ENCODE measurements at regions not wholly inside any gene's neighbourhood (a gene's known extent, or its start where the extent isn't known, plus 50 kb on each side); places are given as distances from the start of the nearest gene placed in this dataset.

DNA sequence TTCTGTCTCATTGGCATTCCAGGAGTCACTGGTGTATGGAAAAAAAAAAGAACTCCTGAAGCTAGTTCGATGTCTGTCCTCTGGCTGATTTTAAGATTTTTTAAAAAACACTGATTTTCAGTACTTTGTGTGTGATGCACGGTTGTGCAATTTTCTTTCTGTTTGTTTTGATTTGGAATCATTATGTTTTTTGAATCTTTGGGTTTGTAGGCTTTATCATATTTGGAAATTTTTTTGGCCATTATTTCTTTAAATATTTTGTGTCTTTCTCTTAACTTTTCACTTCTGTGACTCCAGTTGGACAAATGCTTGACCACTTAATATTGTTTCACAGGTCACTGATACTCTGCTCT, 327.2 kb downstream of the BCKDHB start:
- Histone ChIP-seq H3K36me3 (ENCODE audit: control insufficient read depth, insufficient read depth, low read length) (no peaks in the 10 kb centered on the region), H3K4me1 (ENCODE audit: control insufficient read depth, insufficient read depth, low read length) (no peaks in the 10 kb centered on the region), H3K4me3 (ENCODE audit: low read depth in 2 of 2, low read length in 2 of 2) (no peak overlapping the region), H3K9me3 (ENCODE audit: control insufficient read depth, insufficient read depth, low read depth, low read length) (no peaks in the 10 kb centered on the region; the same call in 1 of the 2 replicates), H3K27me3 (ENCODE audit: control insufficient read depth, insufficient read depth, low read length) (no peaks in the 10 kb centered on the region), H3K27ac (ENCODE audit: low read length) (no peak overlapping the region)
- CTCF ChIA-PET = no interaction called here
- ATAC-seq (no peak), DNase-seq (ENCODE audit: low read depth, low spot score) (no peak)
- in situ Hi-C loops (cut with HindIII; ENCODE audit: low pct_unique_long_range_greater_than_20kb, low sequenced_read_pairs) (no loop called here), intact Hi-C loops (cut with micrococcal nuclease; ENCODE audit: unreplicated experiment) (no loop called here)
- BruUV-seq (replicated peaks) = no TSS peak
- POLR2A ChIA-PET = no interaction called here
- no peak for TF ChIP-seq TCF7L2 (IDR thresholded peaks at IDR 0.05; ENCODE audit: low read depth, low read length)
- TF ChIP-seq CTCF (IDR thresholded peaks at IDR 0.05) = no peak
- TF ChIP-seq, protein P1, sequence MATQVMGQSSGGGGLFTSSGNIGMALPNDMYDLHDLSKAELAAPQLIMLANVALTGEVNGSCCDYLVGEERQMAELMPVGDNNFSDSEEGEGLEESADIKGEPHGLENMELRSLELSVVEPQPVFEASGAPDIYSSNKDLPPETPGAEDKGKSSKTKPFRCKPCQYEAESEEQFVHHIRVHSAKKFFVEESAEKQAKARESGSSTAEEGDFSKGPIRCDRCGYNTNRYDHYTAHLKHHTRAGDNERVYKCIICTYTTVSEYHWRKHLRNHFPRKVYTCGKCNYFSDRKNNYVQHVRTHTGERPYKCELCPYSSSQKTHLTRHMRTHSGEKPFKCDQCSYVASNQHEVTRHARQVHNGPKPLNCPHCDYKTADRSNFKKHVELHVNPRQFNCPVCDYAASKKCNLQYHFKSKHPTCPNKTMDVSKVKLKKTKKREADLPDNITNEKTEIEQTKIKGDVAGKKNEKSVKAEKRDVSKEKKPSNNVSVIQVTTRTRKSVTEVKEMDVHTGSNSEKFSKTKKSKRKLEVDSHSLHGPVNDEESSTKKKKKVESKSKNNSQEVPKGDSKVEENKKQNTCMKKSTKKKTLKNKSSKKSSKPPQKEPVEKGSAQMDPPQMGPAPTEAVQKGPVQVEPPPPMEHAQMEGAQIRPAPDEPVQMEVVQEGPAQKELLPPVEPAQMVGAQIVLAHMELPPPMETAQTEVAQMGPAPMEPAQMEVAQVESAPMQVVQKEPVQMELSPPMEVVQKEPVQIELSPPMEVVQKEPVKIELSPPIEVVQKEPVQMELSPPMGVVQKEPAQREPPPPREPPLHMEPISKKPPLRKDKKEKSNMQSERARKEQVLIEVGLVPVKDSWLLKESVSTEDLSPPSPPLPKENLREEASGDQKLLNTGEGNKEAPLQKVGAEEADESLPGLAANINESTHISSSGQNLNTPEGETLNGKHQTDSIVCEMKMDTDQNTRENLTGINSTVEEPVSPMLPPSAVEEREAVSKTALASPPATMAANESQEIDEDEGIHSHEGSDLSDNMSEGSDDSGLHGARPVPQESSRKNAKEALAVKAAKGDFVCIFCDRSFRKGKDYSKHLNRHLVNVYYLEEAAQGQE (IDR thresholded peaks at IDR 0.05; ENCODE audit: insufficient read depth in 1 of 2, low read depth in 2 of 2, low read length in 1 of 2) = no peak
- TF ChIP-seq SIN3A (IDR thresholded peaks at IDR 0.05; ENCODE audit: borderline replicate concordance, insufficient read depth, low read depth, low read length) = no peak
- no peak for TF ChIP-seq POLR2AphosphoS5 (IDR thresholded peaks at IDR 0.05; ENCODE audit: low read depth, low read length)

- CTCF ChIA-PET = no interaction called here
These were observed 326.7 kb downstream of the BCKDHB start for GRCh38 chr6:80433010-80433672.

More at GRCh38 chr6:80433010-80433672, 326.7 kb downstream of the BCKDHB start:
- DNase-seq (ENCODE audit: low read depth, low spot score) (no peak), ATAC-seq (no peak)
- in situ Hi-C loops (cut with HindIII; ENCODE audit: low pct_unique_long_range_greater_than_20kb, low sequenced_read_pairs) (no loop called here), intact Hi-C loops (cut with micrococcal nuclease; ENCODE audit: unreplicated experiment) (no loop called here)
- POLR2A ChIA-PET = no interaction called here
- no peak for TF ChIP-seq TCF7L2 (IDR thresholded peaks at IDR 0.05; ENCODE audit: low read depth, low read length)
- TF ChIP-seq POLR2AphosphoS5 (IDR thresholded peaks at IDR 0.05; ENCODE audit: low read depth, low read length) = no peak
- no peak for TF ChIP-seq SIN3A (IDR thresholded peaks at IDR 0.05; ENCODE audit: borderline replicate concordance, insufficient read depth, low read depth, low read length)
- TF ChIP-seq CTCF (IDR thresholded peaks at IDR 0.05) = no peak
- TF ChIP-seq, protein P1 (IDR thresholded peaks at IDR 0.05; ENCODE audit: insufficient read depth in 1 of 2, low read depth in 2 of 2, low read length in 1 of 2) = no peak
- Histone ChIP-seq H3K36me3 (ENCODE audit: control insufficient read depth, insufficient read depth, low read length) (no peaks in the 10 kb centered on the region), H3K27me3 (ENCODE audit: control insufficient read depth, insufficient read depth, low read length) (no peaks in the 10 kb centered on the region), H3K27ac (ENCODE audit: low read length) (no peak overlapping the region), H3K9me3 (ENCODE audit: control insufficient read depth, insufficient read depth, low read depth, low read length) (no peaks in the 10 kb centered on the region; the same call in 1 of the 2 replicates), H3K4me1 (ENCODE audit: control insufficient read depth, insufficient read depth, low read length) (no peaks in the 10 kb centered on the region), H3K4me3 (ENCODE audit: low read depth in 2 of 2, low read length in 2 of 2) (no peak overlapping the region)
- no TSS peak for BruUV-seq (replicated peaks)
